ENCODE measurements at regions not wholly inside any gene's neighbourhood (a gene's known extent, or its start where the extent isn't known, plus 50 kb on each side); places are given as distances from the start of the nearest gene placed in this dataset.

DNA sequence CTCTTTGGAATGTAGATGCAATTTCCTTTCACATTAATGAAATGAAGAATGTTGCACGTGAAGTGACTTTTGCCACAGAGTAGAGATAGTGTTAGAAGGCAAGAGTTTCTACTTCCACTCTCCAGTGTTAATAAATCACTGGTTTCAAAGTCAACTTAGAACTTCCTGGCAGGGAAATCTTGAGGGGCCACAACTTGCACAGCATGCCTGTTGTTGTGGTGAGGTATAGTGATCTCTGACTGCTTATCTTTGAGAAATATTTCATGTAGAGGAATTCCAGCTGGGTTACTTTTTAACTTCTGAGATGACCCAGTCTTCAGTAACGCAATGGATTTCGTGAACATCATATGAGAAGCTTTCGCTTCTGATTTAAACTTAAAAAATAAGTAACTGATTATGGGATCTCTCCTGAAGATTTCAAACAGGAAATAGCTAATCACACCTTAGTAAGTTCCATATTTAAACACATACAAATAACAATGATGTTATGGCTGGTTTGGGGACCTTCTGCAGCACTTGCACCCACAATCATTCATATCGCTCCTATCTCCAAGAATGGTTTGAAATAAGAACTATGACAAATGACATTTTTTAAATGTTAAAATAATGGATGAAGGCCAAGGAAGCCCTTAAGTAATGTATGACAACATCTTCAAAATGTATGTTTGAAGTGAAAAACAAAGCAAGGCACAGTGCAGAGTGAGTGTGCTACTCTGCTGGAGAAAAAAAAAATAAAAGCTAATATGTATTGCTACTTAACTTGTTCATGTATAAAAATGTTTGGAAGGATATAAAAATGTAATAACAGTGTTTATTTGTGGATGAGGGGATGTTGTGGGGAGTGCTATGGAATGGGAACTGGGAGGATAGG, 726.5 kb upstream of the NECTIN3 start:
- no peak for TF ChIP-seq CTCF (IDR thresholded peaks at IDR 0.05 in 2 of 3, conservative IDR thresholded peaks at IDR 0.05 in 1 of 3; ENCODE audit: insufficient read depth in 2 of 3, low read depth in 1 of 3, low read length in 3 of 3)
- TF ChIP-seq, protein P1, sequence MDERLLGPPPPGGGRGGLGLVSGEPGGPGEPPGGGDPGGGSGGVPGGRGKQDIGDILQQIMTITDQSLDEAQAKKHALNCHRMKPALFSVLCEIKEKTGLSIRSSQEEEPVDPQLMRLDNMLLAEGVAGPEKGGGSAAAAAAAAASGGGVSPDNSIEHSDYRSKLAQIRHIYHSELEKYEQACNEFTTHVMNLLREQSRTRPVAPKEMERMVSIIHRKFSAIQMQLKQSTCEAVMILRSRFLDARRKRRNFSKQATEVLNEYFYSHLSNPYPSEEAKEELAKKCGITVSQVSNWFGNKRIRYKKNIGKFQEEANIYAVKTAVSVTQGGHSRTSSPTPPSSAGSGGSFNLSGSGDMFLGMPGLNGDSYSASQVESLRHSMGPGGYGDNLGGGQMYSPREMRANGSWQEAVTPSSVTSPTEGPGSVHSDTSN (CRISPR knock-in tag; IDR thresholded peaks at IDR 0.05; ENCODE audit: low read depth): no peak
- TF ChIP-seq, protein P1 (tag; conservative IDR thresholded peaks at IDR 0.05; ENCODE audit: low read depth): no peak
- no peak for TF ChIP-seq YY1 (IDR thresholded peaks at IDR 0.05; ENCODE audit: borderline replicate concordance in 1 of 3, control insufficient read depth in 1 of 3, extremely low read depth in 1 of 3, insufficient read depth in 3 of 3, insufficient read length in 1 of 3, insufficient replicate concordance in 2 of 3, low read depth in 1 of 3, low read length in 2 of 3)
- TF ChIP-seq CEBPZ (IDR thresholded peaks at IDR 0.05; ENCODE audit: borderline replicate concordance, low read depth, low read length): no peak
- TF ChIP-seq PCBP1 (IDR thresholded peaks at IDR 0.05; ENCODE audit: low read depth, low read length, poor library complexity, severe bottlenecking): no peak
- TF ChIP-seq POLR2A (conservative IDR thresholded peaks at IDR 0.05): no peak
- TF ChIP-seq ELK3 (CRISPR knock-in tag; IDR thresholded peaks at IDR 0.05): no peak
- TF ChIP-seq RCOR1 (IDR thresholded peaks at IDR 0.05; ENCODE audit: borderline replicate concordance in 1 of 2, low read depth in 2 of 2, low read length in 2 of 2): no peak

Measured in K562 (cell line).